ENCODE measurements at regions not wholly inside any gene's neighbourhood (a gene's known extent, or its start where the extent isn't known, plus 50 kb on each side); places are given as distances from the start of the nearest gene placed in this dataset.

GRCh38 chr15:39208187-39208586, 372.7 kb upstream of the THBS1 start:
- H3K4me3 ChIP-seq (replicated peaks; ENCODE audit: low read depth, low read length) = no peak overlapping the region
- TF ChIP-seq, protein P1, sequence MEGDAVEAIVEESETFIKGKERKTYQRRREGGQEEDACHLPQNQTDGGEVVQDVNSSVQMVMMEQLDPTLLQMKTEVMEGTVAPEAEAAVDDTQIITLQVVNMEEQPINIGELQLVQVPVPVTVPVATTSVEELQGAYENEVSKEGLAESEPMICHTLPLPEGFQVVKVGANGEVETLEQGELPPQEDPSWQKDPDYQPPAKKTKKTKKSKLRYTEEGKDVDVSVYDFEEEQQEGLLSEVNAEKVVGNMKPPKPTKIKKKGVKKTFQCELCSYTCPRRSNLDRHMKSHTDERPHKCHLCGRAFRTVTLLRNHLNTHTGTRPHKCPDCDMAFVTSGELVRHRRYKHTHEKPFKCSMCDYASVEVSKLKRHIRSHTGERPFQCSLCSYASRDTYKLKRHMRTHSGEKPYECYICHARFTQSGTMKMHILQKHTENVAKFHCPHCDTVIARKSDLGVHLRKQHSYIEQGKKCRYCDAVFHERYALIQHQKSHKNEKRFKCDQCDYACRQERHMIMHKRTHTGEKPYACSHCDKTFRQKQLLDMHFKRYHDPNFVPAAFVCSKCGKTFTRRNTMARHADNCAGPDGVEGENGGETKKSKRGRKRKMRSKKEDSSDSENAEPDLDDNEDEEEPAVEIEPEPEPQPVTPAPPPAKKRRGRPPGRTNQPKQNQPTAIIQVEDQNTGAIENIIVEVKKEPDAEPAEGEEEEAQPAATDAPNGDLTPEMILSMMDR (IDR thresholded peaks at IDR 0.05; ENCODE audit: low read depth, low read length, missing control alignments) = no peak
- no peak for DNase-seq (ENCODE audit: extremely low read depth, low read depth)

DNA sequence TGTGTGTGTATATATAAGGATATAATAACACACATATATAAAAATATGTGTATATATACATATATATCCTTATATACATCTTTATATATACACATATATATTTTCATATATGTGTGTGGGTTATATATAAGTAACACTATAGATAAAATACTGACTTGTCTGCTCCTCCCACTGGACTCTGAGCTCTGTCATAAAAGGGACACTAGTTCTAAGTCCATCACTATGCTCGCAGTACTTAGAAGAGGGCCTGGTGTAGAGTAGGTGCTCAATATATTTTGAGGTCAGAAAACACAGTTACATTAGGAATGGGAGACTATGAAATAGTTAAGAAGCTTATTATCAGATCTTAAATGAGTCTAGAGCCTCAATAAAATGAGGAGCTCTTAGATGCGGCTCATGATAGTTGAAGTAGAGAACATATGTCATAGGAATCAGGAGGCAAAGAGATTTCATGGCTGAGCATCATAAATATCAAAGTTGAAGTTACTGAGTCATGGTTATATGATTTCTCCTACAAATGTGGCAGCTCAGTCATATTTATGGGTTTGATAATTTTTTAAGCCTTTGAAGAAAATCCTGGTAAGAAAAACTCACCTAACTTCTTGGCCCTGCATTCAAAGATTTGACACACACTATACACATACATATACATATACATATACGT, 371.2 kb upstream of the THBS1 start:
- TF ChIP-seq, protein P1 (IDR thresholded peaks at IDR 0.05; ENCODE audit: low read depth, low read length, missing control alignments) = no peak
- no peak overlapping the region for H3K4me3 ChIP-seq (replicated peaks; ENCODE audit: low read depth, low read length)
- DNase-seq (ENCODE audit: extremely low read depth, low read depth) = no peak

GRCh38 chr15:39211108-39211979, 369.5 kb upstream of the THBS1 start:
- no peak overlapping the region for H3K4me3 ChIP-seq (replicated peaks; ENCODE audit: low read depth, low read length)
- TF ChIP-seq, protein P1 (IDR thresholded peaks at IDR 0.05; ENCODE audit: low read depth, low read length, missing control alignments) = no peak
- DNase-seq (ENCODE audit: extremely low read depth, low read depth) = no peak

- DNase-seq (ENCODE audit: extremely low read depth, low read depth) = no peak
- TF ChIP-seq, protein P1 (IDR thresholded peaks at IDR 0.05; ENCODE audit: low read depth, low read length, missing control alignments) = no peak
- no peak overlapping the region for H3K4me3 ChIP-seq (replicated peaks; ENCODE audit: low read depth, low read length)
Measured at GRCh38 chr15:39213385-39213840, 367.5 kb upstream of the THBS1 start.

GRCh38 chr15:39215015-39215414, 365.9 kb upstream of the THBS1 start:
- TF ChIP-seq, protein P1 (IDR thresholded peaks at IDR 0.05; ENCODE audit: low read depth, low read length, missing control alignments) = no peak
- DNase-seq (ENCODE audit: extremely low read depth, low read depth) = no peak
- no peak overlapping the region for H3K4me3 ChIP-seq (replicated peaks; ENCODE audit: low read depth, low read length)

DNA sequence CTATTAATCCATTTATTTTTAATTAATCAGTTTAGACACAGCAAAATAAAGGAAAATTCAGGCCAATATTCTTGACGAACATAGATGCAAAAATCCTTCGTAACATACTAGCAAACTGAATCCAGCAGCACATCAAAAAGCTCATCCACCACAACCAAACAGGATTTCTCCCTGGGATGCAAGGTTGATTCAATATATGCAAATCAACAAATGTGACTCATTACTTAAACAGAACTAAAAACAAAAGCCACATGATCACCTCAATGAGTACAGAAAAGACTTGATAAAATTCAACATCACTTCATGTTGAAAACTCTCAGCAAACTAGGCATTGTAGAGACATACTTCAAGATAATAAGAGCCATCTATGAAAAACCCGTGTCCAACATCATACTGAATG, 364.1 kb upstream of the THBS1 start:
- DNase-seq (ENCODE audit: extremely low read depth, low read depth) = no peak
- TF ChIP-seq, protein P1 (IDR thresholded peaks at IDR 0.05; ENCODE audit: low read depth, low read length, missing control alignments) = no peak
- no peak overlapping the region for H3K4me3 ChIP-seq (replicated peaks; ENCODE audit: low read depth, low read length)

Measured in HFF-Myc (cell line).